Astrocyte of the cerebellum (primary cell): ENCODE measurements at regions not wholly inside any gene's neighbourhood (a gene's known extent, or its start where the extent isn't known, plus 50 kb on each side); places are given as distances from the start of the nearest gene placed in this dataset.

ENCODE experiments used
- DNase-seq: peaks from one replicate; pipeline ENCODE4 v3.0.0-alpha.2; 2011; ENCODE audit warnings: low read depth
- H3K4me3 ChIP-seq: 2 replicates; pipeline ENCODE4 v1.5.1; 2011; ENCODE audit warnings: mild to moderate bottlenecking, low read depth, low read length, moderate library complexity
- in situ Hi-C: cut with HindIII; loops from 2 replicates; pipeline ENCODE4 v1.10.0; 2017; ENCODE audit warnings: low sequenced_read_pairs
- TF ChIP-seq, protein P1 (sequence below): IDR thresholded peaks from 2 replicates; pipeline ENCODE4 v1.5.1; 2012; ENCODE audit warnings: low read length, low read depth, moderate library complexity, mild to moderate bottlenecking; ENCODE audit errors: missing control alignments

DNA sequence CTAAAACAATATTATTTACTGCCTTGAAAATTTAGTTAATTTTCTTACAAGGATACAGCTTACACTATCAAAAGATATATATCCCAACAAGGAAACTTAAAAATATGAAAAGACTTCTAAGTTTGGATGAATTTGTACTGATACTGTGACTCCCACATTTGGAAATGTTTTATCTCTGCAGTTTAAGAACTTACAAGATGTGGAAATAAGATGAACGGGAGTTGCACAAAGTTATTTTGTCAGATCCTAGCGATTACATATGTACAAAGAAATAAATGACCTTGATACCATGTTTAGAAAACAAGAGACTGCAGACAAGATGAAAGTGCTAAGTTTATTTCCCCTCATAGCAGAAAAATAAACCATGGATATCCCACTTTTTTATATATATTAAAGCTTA is 103.7 kb upstream of the TMEM106B start:
- no peak for DNase-seq
- in situ Hi-C loops, result no loop called here
- H3K4me3 ChIP-seq, result no peak overlapping the region
- TF ChIP-seq, protein P1, sequence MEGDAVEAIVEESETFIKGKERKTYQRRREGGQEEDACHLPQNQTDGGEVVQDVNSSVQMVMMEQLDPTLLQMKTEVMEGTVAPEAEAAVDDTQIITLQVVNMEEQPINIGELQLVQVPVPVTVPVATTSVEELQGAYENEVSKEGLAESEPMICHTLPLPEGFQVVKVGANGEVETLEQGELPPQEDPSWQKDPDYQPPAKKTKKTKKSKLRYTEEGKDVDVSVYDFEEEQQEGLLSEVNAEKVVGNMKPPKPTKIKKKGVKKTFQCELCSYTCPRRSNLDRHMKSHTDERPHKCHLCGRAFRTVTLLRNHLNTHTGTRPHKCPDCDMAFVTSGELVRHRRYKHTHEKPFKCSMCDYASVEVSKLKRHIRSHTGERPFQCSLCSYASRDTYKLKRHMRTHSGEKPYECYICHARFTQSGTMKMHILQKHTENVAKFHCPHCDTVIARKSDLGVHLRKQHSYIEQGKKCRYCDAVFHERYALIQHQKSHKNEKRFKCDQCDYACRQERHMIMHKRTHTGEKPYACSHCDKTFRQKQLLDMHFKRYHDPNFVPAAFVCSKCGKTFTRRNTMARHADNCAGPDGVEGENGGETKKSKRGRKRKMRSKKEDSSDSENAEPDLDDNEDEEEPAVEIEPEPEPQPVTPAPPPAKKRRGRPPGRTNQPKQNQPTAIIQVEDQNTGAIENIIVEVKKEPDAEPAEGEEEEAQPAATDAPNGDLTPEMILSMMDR, result no peak

DNA sequence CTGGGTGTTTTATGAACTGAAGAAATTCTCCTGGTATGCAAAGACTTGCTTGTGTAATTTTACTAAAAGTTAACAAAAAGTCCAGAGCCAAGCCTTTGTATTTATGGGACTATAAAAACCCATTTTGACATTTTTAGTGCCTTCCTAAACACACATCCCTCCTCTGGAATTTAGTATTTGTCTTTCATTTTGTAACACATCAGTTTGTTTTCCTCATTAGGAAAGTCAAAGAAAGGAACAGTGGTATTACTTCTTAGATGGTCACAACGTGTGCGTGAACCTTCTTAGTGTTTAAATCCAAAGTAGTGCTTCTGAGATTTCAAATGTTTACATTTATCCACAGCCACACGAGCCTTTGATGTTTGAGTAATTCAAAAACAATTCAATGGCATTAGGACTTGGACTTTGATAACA is 103.2 kb upstream of the TMEM106B start:
- in situ Hi-C loops, result no loop called here
- no peak overlapping the region for H3K4me3 ChIP-seq
- DNase-seq, result no peak
- TF ChIP-seq, protein P1, result no peak

DNA sequence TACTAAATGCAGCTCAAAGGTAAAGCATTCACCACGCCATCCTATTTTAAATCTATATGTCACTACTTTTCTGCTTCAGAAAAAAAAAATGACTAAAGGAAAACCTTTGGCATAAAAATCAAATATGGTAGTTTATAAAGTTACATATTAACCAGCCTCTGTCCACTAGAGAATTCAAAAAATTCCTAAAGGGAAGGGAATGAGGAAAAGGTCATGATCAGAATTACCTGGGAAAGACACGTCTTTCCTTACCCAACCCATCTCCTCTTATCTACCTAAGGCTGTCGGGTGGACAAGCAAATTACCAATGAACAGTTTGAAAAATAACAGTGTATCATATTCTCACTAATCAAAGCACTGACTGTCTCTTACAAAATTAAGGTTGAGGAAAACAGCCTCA is 100.7 kb upstream of the TMEM106B start:
- TF ChIP-seq, protein P1, result no peak
- DNase-seq, result no peak
- H3K4me3 ChIP-seq, result no peak overlapping the region
- in situ Hi-C loops, result no loop called here

DNA sequence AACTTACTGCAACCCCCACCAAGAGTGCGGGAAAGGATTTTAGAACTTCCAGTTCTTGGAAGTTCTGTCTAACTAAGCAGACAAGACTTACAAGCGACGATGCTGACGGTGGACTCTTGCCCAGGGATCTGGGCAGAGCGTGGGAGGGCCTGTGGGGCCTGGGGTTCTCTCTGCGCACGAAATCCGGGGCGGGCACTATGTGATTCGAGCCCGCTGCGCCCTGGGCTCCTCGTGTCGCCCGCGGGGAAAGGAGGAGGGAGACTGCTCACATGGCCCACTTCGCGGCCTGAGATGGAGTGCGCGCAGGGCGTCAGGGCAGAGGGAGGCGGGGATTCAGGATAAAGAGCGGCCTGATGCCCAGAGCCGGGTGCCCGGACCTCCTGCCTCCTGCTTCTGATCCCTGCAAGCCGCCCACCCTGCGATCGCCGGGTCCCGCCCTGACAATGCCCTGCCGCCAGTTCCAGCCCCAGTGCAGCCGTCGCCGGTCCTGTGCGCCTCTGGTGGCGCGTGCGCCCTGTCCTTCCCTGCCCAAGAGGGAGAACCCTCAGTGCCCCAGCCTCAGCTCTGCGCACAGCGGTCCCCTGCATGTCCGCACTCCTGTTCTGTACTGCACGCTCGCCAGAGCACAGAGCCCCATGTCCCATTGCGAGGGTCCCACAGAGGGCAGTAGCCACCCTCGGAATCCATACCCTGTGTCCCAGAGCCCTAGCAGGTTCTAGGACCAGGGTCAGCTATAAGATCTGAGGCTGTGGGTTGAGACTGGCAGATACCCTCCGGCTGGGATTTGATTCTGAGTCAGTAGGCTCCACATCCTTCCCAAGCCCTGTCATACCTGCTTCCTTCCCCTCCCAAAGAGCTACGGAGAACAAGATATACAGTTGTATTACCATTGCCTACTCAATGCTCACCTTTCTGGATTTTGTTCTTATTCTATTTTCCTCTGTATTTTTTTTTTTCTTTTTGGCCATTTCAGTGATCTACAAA is 99.4 kb upstream of the TMEM106B start:
- TF ChIP-seq, protein P1, result no peak
- H3K4me3 ChIP-seq, result peak overlapping the region; percentile 35
- no peak for DNase-seq
- in situ Hi-C loops, result no loop called here

DNA sequence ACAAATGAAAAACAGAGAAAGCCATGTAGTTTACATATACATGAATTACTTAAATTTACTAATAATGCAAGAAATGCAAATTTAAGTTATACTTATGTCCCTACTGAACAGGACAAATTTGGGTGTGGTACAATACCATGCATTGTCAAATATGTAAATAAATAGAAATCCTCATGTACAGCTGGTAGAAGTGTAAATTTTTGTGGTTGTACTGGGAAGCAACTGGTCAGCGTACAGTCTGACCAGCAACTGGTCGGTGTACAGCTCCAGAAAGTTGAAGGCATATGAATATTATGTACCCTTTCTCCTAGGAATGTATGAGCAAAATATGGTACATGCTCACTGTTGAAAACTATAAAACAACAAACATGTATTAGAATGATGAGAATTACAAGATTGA is 93.9 kb upstream of the TMEM106B start:
- no peak for DNase-seq
- H3K4me3 ChIP-seq, result no peak overlapping the region
- TF ChIP-seq, protein P1, result no peak
- in situ Hi-C loops, result no loop called here

DNA sequence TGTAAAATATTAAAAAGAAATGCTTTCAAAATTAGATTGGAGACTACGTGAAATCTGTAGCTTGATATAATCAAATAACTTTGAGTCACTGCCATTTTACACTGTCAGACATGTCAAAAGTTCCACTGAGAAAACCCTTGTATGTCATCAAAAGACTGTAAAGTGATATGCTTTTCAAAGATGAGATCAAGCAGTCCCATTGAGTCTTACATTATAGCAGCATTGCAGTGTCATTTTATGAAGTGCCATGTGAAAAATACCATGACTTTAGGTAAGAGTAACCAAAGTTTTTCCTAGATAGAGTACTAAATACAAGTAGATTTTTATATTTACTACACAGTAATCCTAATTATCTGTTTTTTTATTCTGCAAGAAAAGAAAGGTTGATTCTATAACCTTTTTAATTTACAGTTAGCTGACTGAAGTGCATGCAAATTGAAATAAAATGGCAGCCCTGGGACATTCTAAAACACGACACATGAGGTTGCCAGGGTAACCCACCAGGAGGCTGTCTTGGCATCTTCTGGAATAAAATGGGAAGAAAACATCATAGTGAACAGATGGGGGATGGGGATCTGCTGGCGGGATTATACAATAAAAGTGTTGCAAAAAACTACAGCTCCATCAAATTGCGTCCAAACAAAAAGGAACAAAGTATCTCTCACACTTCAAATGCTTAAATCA is 91.3 kb upstream of the TMEM106B start:
- in situ Hi-C loops, result no loop called here
- no peak overlapping the region for H3K4me3 ChIP-seq
- DNase-seq, result no peak
- TF ChIP-seq, protein P1, result no peak
